Neutrophil (primary cell): ENCODE measurements at regions not wholly inside any gene's neighbourhood (a gene's known extent, or its start where the extent isn't known, plus 50 kb on each side); places are given as distances from the start of the nearest gene placed in this dataset.
"Not testable (repeated sequence)": the region's sequence is repeated elsewhere in the genome, so short reads cannot be mapped to it uniquely, and the experiment has no call there.

ENCODE experiments used
- H3K27ac ChIP-seq: fragments of 200-600 bp; sonication (generic); 2 replicates; pipeline ENCODE4 v1.5.1; 2016; ENCODE audit warnings: mild to moderate bottlenecking, moderate library complexity
- H3K27me3 ChIP-seq: fragments of 200-600 bp; sonication (generic); 2 replicates; pipeline ENCODE4 v1.6.0; 2016; ENCODE audit warnings: mild to moderate bottlenecking
- H3K36me3 ChIP-seq: fragments of 200-600 bp; sonication (generic); 2 replicates; pipeline ENCODE4 v1.5.1; 2017
- H3K4me1 ChIP-seq, 2 experiments: fragments of 200-600 bp in 1 of 2; sonication (generic) in 1 of 2; 1 replicate in 1 of 2; 2 replicates in 1 of 2; pipeline versions ENCODE4 v1.5.1 to v1.6.1; 2013 to 2016; ENCODE audit warnings: low read depth in 1 of 2, low read length in 1 of 2, mild to moderate bottlenecking in 1 of 2, moderate library complexity in 1 of 2; ENCODE audit not compliant: control insufficient read depth in 1 of 2, insufficient read depth in 1 of 2
- H3K4me3 ChIP-seq, 2 experiments: fragments of 200-600 bp in 1 of 2; sonication (generic) in 1 of 2; 1 replicate in 1 of 2; 2 replicates in 1 of 2; pipeline ENCODE4 v1.5.1; 2013 to 2016; ENCODE audit warnings: low read depth in 1 of 2, low read length in 1 of 2, mild to moderate bottlenecking in 1 of 2, moderate library complexity in 1 of 2
- H3K9me3 ChIP-seq: fragments of 200-600 bp; sonication (generic); 2 replicates; pipeline ENCODE4 v1.5.1; 2016

DNA sequence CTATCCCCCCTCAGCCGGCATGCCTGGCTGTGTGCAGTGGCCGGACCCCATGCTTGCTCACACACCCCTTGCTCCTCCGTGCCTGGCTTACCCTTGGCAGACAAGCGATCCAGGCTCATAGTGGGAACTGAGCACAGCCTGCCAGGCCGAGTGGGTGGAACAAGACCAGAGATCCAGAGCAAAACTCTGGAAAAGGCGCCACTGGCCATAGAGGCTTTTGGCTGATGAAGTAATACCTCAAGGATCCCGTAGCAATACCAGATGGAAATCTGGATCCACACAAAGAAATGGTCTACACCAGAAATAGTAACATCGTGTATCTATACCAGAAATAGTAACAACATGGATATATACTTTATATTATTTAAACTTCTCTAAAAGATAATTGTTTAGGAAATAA, 1719.6 kb downstream of the SPATA31A7 start:
- H3K27me3 ChIP-seq, H3K36me3 ChIP-seq, H3K4me1 ChIP-seq, H3K27ac ChIP-seq, H3K4me3 ChIP-seq, H3K9me3 ChIP-seq: not testable (repeated sequence)

DNA sequence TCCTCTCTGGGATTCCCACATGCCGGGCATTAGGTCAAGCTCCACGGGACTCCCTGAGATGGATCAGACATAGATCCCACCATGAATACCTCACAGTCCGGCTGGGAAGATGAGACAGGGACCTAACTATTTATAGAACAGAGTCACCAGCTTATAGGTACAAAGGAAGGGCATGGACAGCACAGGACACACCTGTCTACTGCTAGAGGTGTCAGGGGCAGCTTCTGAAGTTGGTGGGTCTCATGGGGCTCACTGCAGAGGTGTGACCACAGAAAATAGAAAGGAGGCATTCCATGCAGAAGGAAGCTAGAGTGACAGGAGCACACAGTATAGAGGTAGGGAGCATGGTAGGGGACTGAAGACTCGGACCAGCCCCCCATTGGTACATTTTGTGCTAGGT, 1722.4 kb downstream of the SPATA31A7 start:
- not testable (repeated sequence) for H3K9me3 ChIP-seq, H3K27ac ChIP-seq, H3K36me3 ChIP-seq, H3K4me3 ChIP-seq, H3K27me3 ChIP-seq, H3K4me1 ChIP-seq

DNA sequence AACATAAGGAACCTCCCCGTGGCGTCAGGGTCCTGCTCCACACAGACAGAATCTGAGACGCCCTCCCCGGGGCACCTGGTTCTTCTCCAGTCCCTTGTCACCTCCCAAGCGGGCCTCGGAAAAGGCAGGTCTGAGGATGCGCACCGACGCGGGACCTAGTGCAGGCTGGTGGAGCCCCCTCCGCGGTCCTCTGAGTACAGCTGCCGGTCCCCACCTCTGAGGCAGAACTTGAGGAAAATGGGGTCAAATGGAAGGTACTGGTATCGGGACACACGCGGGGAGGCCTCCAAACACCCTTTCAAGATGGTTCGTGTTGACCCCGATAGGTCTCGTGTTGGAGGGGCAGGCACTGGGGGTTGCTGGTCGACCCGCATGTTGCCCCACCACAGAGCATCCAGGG, 1725.3 kb downstream of the SPATA31A7 start:
- not testable (repeated sequence) for H3K36me3 ChIP-seq, H3K27me3 ChIP-seq, H3K27ac ChIP-seq, H3K4me3 ChIP-seq, H3K9me3 ChIP-seq, H3K4me1 ChIP-seq

DNA sequence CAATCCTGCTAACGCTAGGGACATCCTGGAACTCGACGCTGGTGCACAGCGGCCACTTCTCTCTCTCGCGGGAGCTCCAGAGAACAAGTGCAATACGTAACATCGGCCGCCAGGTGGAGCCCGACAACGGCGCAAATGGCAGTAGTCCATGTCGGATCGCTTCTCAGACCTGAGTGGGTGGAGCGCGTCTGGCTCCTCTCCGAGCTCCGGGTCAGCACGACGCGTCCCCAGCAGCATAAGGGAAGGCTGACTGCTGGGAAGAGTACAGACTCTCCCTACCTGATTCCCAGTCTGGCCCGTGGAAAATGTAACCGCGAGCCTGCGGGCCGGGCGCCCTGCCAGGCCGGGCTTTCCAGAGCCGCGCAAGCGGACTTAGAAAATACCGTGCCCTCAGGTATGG, 1725.8 kb downstream of the SPATA31A7 start:
- not testable (repeated sequence) for H3K27me3 ChIP-seq, H3K4me1 ChIP-seq, H3K27ac ChIP-seq, H3K4me3 ChIP-seq, H3K36me3 ChIP-seq, H3K9me3 ChIP-seq

DNA sequence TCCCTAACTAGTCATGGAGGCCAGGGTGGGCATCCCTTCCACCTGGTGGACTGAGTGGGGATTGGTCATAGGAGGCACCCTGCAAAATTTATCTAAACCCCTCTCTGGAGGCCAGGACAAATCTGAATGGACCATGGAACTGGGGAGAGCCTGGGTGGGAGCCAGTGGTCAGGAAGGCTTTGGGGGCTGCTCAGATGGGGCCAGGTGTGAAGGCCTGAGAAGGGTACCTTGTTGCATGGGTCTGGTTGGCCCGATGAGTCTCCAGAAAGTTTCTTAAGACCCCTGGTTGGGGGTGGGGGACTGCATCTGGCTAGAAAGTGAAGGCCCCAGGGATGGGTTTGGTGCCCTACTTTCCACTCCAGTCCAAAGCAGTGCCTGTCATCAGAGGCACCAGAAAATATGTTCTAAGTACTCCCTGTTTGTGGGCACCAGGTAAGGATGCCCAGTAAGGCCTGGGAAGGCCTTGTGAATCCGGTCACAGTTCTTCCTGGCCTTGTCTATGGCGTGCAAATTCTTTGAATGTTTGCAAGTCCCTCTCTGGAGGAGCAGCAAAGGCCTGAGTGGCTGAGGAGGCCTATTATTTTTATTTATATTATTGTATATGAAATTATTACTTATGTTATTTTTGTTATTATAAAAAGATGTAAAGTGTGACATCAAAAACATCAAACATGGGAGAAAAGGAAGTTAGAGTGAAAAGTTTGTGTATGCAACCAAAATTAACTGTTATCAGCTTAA, 1729.0 kb downstream of the SPATA31A7 start:
- H3K4me3 ChIP-seq, H3K27me3 ChIP-seq, H3K4me1 ChIP-seq, H3K27ac ChIP-seq, H3K36me3 ChIP-seq, H3K9me3 ChIP-seq: not testable (repeated sequence)

DNA sequence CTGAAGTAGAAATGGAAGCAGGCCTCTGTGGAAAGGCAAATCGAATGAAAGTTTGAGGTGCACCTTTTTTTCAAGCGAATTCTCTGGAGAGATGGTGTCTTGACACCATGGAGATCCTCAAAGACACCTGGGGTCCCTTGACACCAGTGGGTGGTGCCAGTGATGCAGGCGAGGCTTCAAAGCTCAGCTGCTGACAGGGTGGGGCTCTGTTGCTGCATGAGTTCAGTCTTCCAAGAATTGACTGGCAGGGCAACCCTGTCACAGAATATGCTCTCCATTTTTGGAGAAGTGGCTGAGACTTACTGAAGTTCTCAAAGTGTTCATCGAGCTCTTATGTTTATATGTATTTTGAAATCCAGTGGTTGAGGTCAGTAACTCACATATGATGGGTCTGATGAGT, 1741.6 kb downstream of the SPATA31A7 start:
- not testable (repeated sequence) for H3K4me3 ChIP-seq, H3K27me3 ChIP-seq, H3K27ac ChIP-seq, H3K36me3 ChIP-seq, H3K4me1 ChIP-seq, H3K9me3 ChIP-seq

DNA sequence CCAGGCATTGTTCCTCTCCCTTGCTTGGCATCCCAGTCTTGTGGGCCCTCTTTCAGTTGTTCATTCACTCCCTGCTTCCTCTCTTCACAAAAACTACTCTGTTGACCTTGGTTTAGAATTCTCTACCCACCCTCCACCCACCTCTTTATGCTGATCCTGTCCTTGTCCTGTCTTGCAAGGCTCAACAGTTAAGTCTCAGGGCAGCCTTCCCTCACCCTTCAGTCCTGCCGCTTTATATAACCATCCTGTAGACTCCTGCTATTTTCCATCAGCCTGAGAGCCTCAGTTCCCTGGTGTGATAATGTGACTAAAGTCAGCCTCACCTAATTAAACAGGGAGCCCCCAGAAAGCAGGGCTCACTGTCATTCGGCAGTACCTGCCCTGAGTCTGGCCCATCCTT, 1763.0 kb downstream of the SPATA31A7 start:
- H3K27ac ChIP-seq, H3K4me1 ChIP-seq, H3K9me3 ChIP-seq, H3K36me3 ChIP-seq, H3K27me3 ChIP-seq, H3K4me3 ChIP-seq: not testable (repeated sequence)
